Amniotic epithelial cell (primary cell): ENCODE measurements at regions not wholly inside any gene's neighbourhood (a gene's known extent, or its start where the extent isn't known, plus 50 kb on each side); places are given as distances from the start of the nearest gene placed in this dataset.
A peak's percentile ranks its signal among the peaks of the same experiment; 100 is the strongest.

Source experiments
- DNase-seq: peaks from one replicate; pipeline ENCODE4 v3.0.0-alpha.2; 2010; ENCODE audit warnings: low read depth

- peak; percentile 95 for DNase-seq
Observed at GRCh38 chr2:145593991-145594614, 1074.2 kb upstream of the ZEB2 start.

- DNase-seq, result no peak
Observed at GRCh38 chr2:145593280-145593679, 1073.4 kb upstream of the ZEB2 start.

- DNase-seq, result no peak
Observed at GRCh38 chr2:145592361-145592760, 1072.4 kb upstream of the ZEB2 start.

- DNase-seq, result no peak
Observed at GRCh38 chr2:145591109-145591809, 1071.3 kb upstream of the ZEB2 start.

- no peak for DNase-seq
Observed at GRCh38 chr2:145587922-145588321, 1068.0 kb upstream of the ZEB2 start.

GRCh38 chr2:145584353-145584752, 1064.4 kb upstream of the ZEB2 start:
- no peak for DNase-seq

GRCh38 chr2:145573608-145574007, 1053.7 kb upstream of the ZEB2 start:
- DNase-seq, result no peak

GRCh38 chr2:145572238-145572637, 1052.3 kb upstream of the ZEB2 start:
- DNase-seq, result no peak

- peak; percentile 42 for DNase-seq
Observed at GRCh38 chr2:145569108-145569507, 1049.2 kb upstream of the ZEB2 start.

- peak; percentile 52 for DNase-seq
Observed at GRCh38 chr2:145563741-145564615, 1044.1 kb upstream of the ZEB2 start.

- no peak for DNase-seq
Observed at GRCh38 chr2:145561152-145561551, 1041.2 kb upstream of the ZEB2 start.

- DNase-seq, result peak; percentile 17
Observed at GRCh38 chr2:145558617-145559350, 1038.9 kb upstream of the ZEB2 start.

GRCh38 chr2:145555360-145555759, 1035.4 kb upstream of the ZEB2 start:
- no peak for DNase-seq

GRCh38 chr2:145551686-145552085, 1031.8 kb upstream of the ZEB2 start:
- no peak for DNase-seq

GRCh38 chr2:145548479-145548878, 1028.6 kb upstream of the ZEB2 start:
- DNase-seq, result no peak

GRCh38 chr2:145547620-145548019, 1027.7 kb upstream of the ZEB2 start:
- DNase-seq, result no peak

GRCh38 chr2:145546091-145546490, 1026.2 kb upstream of the ZEB2 start:
- DNase-seq, result no peak

GRCh38 chr2:145543856-145544255, 1023.9 kb upstream of the ZEB2 start:
- DNase-seq, result no peak

- DNase-seq, result no peak
Observed at GRCh38 chr2:145543155-145543554, 1023.2 kb upstream of the ZEB2 start.

- no peak for DNase-seq
Observed at GRCh38 chr2:145541028-145541427, 1021.1 kb upstream of the ZEB2 start.

- peak; percentile 12 for DNase-seq
Observed at GRCh38 chr2:145538661-145539350, 1018.9 kb upstream of the ZEB2 start.

- no peak for DNase-seq
Observed at GRCh38 chr2:145530653-145531052, 1010.7 kb upstream of the ZEB2 start.
